ENCODE measurements at regions not wholly inside any gene's neighbourhood (a gene's known extent, or its start where the extent isn't known, plus 50 kb on each side); places are given as distances from the start of the nearest gene placed in this dataset.

DNA sequence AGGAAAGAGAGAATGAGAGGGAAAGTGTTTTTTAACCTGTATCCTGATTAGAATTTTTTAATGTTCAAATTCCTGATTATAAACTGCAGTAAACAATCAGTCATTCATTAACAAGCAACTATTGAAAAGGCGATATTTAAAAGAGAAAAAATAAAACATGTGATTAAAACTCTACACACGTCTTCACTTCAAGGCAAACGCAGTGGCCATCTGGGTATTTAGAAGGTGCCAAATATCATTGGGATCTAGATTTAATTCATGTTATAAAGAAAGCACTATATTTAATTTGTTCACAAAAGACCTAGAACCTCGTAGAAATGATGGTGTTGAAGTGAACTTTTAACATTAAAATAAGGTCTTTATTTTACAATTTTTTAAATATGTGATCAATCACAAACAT, 189.4 kb upstream of the KLF14 start:
- TF ChIP-seq, protein P1, sequence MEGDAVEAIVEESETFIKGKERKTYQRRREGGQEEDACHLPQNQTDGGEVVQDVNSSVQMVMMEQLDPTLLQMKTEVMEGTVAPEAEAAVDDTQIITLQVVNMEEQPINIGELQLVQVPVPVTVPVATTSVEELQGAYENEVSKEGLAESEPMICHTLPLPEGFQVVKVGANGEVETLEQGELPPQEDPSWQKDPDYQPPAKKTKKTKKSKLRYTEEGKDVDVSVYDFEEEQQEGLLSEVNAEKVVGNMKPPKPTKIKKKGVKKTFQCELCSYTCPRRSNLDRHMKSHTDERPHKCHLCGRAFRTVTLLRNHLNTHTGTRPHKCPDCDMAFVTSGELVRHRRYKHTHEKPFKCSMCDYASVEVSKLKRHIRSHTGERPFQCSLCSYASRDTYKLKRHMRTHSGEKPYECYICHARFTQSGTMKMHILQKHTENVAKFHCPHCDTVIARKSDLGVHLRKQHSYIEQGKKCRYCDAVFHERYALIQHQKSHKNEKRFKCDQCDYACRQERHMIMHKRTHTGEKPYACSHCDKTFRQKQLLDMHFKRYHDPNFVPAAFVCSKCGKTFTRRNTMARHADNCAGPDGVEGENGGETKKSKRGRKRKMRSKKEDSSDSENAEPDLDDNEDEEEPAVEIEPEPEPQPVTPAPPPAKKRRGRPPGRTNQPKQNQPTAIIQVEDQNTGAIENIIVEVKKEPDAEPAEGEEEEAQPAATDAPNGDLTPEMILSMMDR (IDR thresholded peaks at IDR 0.05), result no peak
- TF ChIP-seq EP300 (IDR thresholded peaks at IDR 0.05), result no peak
- no peak for TF ChIP-seq POLR2A (IDR thresholded peaks at IDR 0.05)

Measured in tibial nerve (tissue), 4 donors.